GM18505 (cell line): ENCODE measurements at regions not wholly inside any gene's neighbourhood (a gene's known extent, or its start where the extent isn't known, plus 50 kb on each side); places are given as distances from the start of the nearest gene placed in this dataset.
"Not testable (repeated sequence)": the region's sequence is repeated elsewhere in the genome, so short reads cannot be mapped to it uniquely, and the experiment has no call there.

Experiments
- ATAC-seq: cut with Tn5 transposase; IDR thresholded peaks from one replicate; pipeline ENCODE4 v1.9.1; 2021; ENCODE audit not compliant: unreplicated experiment
- POLR2A ChIP-seq: IDR thresholded peaks from 4 replicates; pipeline ENCODE4 v1.6.1; 2011; ENCODE audit warnings: borderline replicate concordance; ENCODE audit not compliant: insufficient read depth, insufficient read length; ENCODE audit errors: extremely low read depth

GRCh38 chr2:88802026-88802425 is 110.6 kb downstream of the RPIA start:
- ATAC-seq, result not testable (repeated sequence)

DNA sequence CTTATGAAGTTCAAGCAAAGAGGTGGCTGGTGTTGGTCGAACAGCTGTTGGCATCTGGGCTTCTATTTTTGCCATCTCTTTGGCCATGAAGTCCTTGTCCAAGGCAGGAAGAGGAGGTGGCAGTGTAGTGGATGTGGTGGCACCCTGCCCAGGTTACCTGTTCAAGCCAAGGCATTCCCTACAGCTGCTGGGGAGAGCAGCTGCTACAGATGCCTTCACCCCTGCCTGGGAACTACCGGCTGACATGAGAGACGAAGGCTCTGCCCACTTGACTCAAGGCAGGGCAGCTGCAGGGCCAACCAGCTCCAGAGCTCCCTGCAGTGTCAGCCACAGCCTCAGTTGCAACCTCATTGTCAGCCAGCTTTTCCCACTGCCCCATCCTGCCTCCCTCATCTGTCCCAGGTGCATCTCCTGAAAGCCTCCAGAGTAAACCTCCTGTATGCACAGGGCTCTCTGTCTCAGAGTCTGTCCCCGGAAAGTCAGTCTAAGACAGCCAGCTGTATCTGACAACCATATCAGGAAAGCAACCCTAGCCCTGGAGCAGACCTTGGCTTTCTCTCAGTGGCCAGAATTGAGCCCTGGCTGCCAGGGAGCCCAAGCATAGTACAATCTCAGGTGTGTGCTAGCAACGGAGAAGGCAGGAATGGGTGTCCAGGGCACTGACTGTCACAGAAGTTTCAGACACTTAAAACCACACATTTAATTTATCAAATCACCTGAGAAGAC is 115.9 kb downstream of the RPIA start:
- ATAC-seq, result no peak
- TF ChIP-seq POLR2A, result no peak

GRCh38 chr2:88808083-88808482 is 116.6 kb downstream of the RPIA start:
- no peak for ATAC-seq
- TF ChIP-seq POLR2A, result no peak

GRCh38 chr2:88808652-88809051 is 117.2 kb downstream of the RPIA start:
- no peak for ATAC-seq
- TF ChIP-seq POLR2A, result no peak

DNA sequence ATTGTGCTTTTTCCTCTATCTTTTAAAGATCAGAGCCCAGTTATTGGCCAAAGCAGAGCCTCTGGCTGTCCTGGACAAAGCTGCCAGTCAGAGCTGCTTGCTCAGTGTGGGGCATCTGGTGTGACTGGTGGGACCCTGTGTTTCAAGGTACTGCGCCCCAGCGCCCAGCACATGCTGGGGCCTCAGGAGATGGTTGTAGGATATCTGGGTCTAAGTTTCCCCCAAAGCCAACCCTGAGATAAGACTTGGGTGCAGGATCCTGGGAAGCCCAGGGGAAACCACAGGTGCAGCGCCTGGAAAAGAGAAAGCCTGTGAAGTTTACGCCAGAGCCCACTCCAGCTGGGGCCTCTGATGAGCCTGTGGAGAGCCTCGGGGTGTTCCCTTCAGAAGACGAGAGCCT is 117.7 kb downstream of the RPIA start:
- no peak for ATAC-seq

DNA sequence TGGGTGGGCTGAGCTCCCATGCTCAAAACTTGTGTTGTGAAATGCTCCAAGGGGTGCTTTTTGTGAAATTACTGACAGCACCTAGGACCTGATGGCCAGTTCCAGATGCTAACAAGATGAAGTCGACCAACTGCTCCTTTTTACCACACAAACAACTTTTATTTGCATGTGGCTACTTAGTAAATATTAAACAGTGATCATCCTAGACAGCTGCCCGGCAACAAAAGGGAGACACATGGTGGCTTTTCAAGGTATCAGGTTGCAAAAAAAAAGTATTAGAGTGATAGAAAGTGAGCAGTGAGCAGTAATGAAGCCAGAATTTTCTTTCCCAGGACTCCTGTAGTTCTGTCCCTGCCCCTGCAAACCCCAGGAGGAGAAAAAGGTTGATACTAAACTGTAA is 118.5 kb downstream of the RPIA start:
- no peak for TF ChIP-seq POLR2A
- ATAC-seq, result no peak

More for the DNA sequence above, 117.7 kb downstream of the RPIA start:
- TF ChIP-seq POLR2A, result no peak

- ATAC-seq, result no peak
- no peak for TF ChIP-seq POLR2A
Measured at GRCh38 chr2:88810488-88810887, 119.0 kb downstream of the RPIA start.

DNA sequence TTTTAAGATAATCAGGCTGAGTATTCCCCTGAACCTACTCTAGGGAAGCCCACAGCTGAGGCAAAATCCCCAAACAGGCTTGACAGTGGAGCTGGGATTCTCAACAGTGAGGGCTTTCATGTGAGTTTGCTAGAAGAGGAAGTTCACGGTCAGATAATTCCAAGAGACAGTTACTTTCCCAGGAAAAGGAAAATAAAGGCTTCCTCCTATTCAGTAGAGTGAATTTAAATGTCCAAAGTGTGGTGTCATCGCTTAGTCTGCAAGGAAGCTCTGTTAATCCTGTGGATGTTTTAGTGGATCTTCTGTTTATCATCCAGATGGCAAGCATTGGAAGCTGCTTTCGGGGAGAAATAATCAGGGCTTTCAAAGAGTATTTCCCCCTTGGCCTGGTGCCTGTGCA is 119.8 kb downstream of the RPIA start:
- no peak for ATAC-seq
- no peak for TF ChIP-seq POLR2A

DNA sequence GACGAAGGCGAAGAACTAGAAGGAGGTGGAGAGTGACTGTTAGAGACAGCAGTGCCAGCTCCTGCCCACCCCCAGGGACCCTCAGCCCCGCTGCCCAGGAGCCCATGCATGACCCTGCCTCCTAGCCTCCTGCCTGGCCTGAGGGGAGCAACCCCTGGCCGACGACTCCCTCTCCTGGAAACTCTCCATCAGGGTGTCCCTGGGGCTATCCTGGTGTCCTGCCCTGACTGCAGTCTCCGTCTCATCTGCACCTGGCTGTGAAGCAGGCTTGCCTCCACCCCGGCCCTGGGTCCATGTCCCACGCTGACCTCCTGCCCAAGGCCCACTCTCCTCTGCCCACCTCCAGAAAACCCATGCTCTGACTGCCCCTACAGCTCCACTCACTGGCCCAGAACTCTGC is 120.2 kb downstream of the RPIA start:
- TF ChIP-seq POLR2A, result no peak

GRCh38 chr2:88813612-88814011 is 122.1 kb downstream of the RPIA start:
- ATAC-seq, result no peak
- no peak for TF ChIP-seq POLR2A

More for the DNA sequence above, 120.2 kb downstream of the RPIA start:
- ATAC-seq, result no peak

- ATAC-seq, result no peak
- TF ChIP-seq POLR2A, result no peak
Measured at GRCh38 chr2:88815282-88815681, 123.8 kb downstream of the RPIA start.

DNA sequence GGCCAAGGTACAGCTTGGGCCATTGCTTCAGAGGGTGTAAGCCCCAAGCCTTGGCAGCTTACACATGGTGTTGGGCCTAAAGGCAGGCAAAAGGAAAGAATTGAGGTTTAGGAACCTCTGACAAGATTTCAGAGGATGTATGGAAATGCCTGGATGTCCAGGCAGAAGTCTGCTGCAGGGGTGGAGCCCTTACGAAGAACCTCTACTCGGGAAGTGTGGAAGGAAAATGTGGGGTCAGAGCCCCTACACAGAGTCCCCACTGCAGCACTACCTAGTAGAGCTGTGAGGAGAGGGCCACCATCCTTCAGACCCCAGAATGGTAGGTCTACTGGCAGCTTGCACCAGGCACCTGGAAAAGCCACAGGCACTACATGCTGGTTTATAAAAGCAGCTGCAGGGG is 124.2 kb downstream of the RPIA start:
- TF ChIP-seq POLR2A, result no peak
- no peak for ATAC-seq

DNA sequence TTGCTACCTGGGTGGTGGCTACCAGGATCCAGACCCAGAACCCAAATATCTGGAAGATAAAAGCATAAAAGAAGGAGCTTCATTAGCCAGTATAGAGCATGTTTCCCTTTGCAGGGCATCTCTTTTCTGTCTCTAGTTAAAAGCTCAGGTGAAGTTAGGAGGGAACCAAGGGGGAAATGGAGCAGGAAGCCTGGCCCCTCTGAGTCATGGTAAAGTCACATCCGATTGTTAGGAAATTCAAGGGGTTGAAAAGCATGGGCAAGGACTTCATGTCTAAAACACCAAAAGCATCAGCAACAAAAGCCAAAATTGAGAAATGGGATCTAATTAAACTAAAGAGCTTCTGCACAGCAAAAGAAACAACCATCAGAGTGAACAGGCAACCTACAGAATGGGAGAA is 126.9 kb downstream of the RPIA start:
- ATAC-seq, result no peak
- TF ChIP-seq POLR2A, result no peak

DNA sequence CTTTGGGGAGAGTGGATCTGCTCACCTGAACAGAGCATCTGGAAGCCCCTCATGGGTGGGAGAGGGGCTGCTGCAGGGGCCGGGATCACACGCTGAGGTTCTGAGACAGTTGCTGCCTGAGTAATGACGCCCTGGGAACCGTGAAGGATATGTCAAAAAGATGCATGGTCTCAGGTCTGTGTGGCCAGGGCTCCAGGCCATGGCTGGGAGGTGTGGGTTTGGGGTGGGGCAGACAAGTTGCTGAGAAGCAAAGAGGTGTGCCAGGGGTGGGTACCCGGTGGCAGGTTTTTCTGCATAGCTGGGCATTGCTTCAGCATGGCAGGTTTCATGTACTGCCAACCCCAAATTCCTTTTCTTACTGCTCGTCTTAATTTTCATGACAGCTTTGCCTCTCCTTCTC is 133.5 kb downstream of the RPIA start:
- TF ChIP-seq POLR2A, result no peak
- no peak for ATAC-seq

DNA sequence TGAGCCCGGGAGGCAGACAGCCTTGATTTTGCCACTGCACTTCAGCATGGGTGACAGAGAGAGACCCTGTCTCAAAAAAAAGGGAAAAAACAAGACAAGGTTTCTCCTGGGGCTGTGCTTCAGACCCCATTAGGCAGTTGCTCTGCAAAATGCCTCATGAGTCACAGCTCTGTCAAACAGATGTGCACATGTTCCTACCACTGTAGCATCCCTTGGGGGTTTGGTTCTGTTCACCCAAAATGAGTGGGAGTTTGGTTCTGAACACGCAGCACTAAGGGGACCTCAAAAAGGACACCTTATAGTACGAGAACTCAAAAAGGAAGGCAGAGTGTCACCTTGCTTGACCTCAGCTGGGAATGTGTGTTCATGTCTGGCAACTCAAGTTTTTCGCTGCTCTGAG is 134.9 kb downstream of the RPIA start:
- ATAC-seq, result no peak

DNA sequence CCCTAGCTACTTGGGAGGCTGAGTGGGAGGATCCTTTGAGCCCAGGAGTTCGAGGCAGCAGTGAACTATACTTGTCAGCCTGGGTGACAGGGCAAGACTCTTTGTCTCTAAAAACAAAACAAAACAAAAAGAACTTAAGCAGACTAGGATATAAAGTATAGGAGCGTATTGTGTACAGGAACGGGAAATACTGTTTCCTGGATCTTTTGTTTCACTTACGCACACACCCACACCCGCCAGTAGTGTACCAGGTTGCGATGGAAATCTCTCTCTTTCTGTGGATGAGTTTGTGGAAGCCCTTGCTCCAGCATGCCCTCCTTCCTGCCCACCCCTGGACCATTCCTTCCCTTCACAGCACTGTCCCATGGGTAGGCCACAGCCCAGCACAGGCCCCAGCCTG is 136.3 kb downstream of the RPIA start:
- ATAC-seq, result no peak
- TF ChIP-seq POLR2A, result no peak

More for the DNA sequence above, 134.9 kb downstream of the RPIA start:
- TF ChIP-seq POLR2A, result no peak
